Ishikawa (cell line): ENCODE measurements at regions not wholly inside any gene's neighbourhood (a gene's known extent, or its start where the extent isn't known, plus 50 kb on each side); places are given as distances from the start of the nearest gene placed in this dataset.

Experiments used
- CREB1 ChIP-seq: IDR thresholded peaks from 2 replicates; pipeline ENCODE4 v1.6.1; 2012; ENCODE audit warnings: low read depth
- EGR1 ChIP-seq: IDR thresholded peaks from 2 replicates; pipeline ENCODE4 v1.6.1; 2012
- RAD21 ChIP-seq: IDR thresholded peaks from 2 replicates; pipeline ENCODE4 v1.6.1; 2012; ENCODE audit warnings: low read depth
- REST ChIP-seq: IDR thresholded peaks from 2 replicates; pipeline ENCODE4 v1.6.1; 2012; ENCODE audit warnings: low read depth, mild to moderate bottlenecking
- TAF1 ChIP-seq: IDR thresholded peaks from 2 replicates; pipeline ENCODE4 v1.6.1; 2012; ENCODE audit warnings: low read depth, mild to moderate bottlenecking
- TCF12 ChIP-seq: IDR thresholded peaks from 2 replicates; pipeline ENCODE4 v1.6.1; 2012; ENCODE audit warnings: low read depth

- TF ChIP-seq REST (no peak), CREB1 (no peak), TCF12 (no peak), TAF1 (no peak), EGR1 (no peak), RAD21 (no peak)
Measured at GRCh38 chr2:145501920-145502319, 982.0 kb upstream of the ZEB2 start.
